NCI-H748 (cell line): ENCODE measurements at regions not wholly inside any gene's neighbourhood (a gene's known extent, or its start where the extent isn't known, plus 50 kb on each side); places are given as distances from the start of the nearest gene placed in this dataset.
A peak's percentile ranks its signal among the peaks of the same experiment; 100 is the strongest.

Source experiments
- DNase-seq: peaks from one replicate; lab custom pipeline; 2025; ENCODE audit not compliant: unreplicated experiment; lab: John Stamatoyannopoulos, UW

DNA sequence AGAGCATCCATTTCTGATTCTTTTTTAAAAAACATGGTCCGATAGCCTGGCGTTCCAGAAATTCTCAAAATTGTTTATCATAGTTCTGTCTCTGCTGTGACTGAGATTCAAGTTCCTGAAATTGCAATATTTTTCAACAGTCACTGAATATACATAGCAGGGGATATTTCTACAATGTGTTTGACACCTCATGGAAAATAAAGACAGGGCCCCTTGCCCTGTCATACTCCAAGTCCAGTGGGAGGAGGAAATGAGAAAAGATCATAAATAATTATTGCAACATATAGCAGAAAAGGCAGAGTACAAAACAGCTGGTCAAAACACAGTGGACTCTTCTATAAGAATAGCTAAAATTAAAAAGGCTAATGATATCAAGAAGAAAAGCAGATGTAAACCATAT, 234.8 kb upstream of the SPTLC3 start:
- DNase-seq: no peak

DNA sequence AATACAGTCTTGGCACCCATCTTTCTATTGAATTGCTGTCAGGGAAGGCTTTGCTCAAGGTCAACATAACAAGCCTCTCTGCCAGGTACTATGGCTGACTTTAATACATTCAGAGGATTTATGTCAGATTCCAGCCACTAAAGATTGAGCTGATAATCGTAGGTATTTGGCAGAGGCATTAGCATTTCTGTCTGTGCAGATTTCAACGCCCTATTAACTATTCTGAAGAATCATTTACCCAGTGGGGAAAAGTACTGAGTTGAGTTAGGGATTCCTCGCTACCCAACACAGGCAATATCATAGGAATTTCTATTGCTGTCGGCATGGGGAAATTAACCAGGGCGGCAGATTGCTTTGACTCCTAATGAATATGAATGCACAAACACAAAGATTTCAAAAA, 233.7 kb upstream of the SPTLC3 start:
- DNase-seq: no peak

DNA sequence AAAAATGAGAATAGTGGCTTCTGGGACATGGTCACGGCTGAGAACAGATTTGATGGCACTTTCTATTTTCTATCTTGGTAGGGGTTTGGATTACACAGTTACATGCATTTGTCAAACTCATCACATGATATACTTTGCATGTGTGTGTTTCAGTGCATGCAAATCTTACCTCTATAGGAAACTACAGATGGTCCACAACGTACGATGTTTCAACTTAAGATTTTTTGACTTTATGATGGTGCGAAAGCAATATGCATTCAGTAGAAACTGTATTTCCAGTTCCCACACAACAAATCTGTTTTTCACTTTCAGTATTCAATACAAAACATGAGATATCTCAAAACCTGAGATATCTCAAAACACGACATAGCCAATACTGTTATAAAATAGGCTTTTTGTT, 231.8 kb upstream of the SPTLC3 start:
- no peak for DNase-seq

DNA sequence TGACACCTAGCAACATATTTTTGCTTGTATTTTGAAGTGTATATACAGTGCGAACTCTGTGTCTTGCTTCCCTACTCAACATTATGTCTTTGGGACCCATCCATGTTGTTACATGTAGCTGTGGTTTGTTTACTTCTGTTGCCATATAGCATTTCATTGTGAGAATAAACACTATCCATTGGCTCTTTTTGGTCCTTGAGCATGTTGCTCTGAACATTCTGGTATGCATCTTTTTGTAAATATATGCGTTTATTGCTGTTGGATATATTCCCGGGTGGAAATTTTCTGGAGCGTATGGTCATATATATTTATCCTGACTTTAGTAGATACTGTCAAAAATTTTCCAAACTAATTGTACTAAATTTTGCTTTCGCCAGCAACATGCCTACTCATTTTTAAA, 222.5 kb upstream of the SPTLC3 start:
- DNase-seq: no peak

DNA sequence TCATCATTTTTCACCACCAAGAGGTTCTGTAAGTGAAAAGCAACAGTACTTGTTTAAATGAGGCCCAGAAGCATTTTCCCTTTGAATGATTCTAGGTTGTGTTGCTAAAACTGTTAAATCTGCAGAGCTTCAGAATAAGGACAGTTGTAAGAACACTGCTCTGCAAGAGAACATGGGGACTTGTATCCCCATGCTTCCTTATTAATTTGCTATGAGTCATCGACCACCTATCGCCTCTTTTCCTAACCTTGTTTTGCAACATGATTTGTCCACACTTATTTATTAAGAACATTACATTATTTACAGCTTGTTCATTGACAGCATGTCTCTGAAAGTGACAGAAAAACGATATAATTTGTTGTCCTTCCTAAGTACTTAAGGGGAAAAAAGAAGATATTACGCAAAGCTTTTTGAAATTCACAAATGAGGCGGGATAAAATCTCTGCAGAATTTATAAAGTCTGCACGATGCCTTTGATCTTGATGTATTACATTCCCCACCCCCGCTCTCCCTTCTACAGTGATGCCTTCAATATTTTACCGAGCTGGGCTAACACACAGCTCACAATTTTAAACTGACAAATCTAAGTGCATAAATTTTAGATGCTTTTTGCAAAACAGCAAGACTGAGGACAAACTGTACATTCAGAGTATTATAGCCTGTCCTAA, 220.0 kb upstream of the SPTLC3 start:
- DNase-seq: no peak

DNA sequence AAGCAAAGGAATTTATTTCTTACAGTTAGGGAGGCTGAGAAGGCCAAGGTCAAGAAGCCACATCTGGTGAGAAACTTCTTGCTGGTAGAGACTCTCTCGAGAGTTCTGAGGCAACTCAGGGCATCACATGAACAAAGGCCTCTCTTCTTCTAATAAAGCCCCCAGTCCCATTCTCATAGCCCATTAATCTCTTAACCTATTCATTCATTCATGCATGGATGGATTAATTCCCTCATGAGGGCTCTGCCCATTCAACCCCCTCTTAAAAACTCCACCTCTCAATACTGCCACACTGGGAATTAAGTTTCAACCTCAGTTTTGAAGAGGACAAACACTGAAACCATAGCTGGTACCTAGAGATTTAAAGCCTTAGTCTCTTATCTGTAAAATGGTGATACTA, 217.9 kb upstream of the SPTLC3 start:
- DNase-seq: no peak

DNA sequence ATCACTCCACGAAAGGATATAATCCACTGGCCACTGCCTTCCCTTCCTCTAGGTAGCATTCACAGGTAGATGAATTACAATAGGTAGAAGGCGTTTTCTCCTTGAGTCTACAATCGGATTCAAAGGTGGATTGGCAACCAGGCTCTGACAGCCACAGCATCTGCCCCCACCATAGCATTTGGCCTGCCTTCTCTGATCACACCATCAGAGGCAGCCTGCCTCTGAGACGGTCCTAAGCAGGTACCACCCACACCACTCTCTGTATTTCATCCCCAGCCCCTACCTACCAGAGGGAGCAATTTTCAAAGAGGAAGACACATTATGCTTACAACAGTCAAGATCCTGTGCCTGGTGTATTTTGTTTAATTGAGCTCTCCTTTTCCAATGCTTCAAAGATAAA, 210.5 kb upstream of the SPTLC3 start:
- DNase-seq: no peak

DNA sequence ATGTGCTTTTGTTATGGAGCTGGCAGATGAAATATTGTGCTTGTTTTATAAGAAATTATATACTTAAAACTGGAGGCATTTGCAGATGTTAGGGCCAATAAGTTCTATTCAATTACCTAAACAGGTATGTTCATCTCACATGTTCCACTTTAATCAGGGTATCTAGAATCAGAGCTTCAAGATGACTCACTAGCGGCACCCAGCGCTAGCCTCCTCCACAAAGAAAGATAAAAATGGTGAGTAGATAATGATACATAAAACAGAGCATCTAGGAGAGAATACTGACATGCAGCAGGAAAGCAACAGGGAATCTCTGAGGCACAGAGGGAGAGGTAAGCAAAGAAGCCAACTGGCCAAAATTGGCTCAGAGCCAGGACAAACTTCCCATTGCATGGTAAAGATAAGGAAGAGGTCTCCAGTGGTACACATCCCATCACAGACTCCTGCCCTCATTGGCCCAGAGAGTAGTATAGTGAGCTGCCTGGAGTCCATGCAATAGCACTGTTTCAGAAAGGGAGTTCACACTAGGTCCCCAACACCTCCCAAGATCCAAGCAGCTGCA, 200.7 kb upstream of the SPTLC3 start:
- no peak for DNase-seq

DNA sequence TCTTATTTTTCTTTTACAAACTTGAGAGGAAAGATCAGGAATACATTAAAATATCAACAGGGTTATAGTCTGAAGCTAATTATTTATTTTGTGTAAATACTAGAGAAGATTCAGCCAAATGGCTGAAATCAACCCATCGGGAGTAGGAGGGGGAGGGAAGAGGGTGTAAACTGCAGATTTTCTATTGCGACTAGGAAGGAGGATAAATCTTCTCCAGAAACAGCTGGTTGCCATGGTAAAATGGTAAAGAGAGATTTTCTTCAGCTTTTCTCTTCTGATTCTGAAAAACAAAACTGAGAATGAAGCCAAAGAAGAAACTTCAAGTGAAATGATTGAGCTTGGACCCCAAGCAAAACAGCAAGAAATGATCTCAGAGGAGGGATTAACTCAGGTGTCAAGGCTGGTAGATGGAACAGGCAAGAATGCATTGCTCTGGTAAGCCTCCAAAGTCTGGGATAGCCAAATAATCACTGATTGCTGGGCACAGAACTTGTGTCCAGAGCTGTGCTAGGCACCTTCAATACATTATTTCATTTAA, 193.5 kb upstream of the SPTLC3 start:
- DNase-seq: no peak

DNA sequence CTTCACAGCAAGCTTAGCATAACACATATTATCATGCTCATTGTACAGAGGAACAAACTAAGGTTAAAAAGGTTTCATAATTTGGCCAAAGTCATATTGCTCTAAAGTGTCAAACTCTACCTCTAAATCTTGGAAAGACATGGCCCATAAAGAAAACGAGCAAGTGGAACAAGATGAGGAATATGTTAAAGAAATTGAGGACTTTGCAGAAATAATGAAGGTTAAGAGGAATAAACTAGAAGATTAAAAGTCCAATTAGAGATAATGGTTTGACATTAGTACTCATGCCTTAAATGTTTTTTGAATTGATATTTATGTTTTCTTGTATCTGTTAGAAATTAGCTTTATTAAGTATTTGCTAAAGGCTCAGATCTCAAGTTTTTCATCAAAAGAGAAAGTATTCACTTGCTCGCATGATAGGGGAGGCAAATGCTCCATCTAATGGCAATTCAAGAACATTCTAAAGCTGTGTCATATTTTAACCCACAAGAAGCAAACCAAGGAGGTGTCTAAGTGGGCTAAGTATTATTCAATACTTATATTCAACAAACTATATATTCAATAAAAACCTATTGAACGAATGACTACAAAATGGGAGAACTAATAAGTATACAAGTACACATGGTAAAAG, 192.9 kb upstream of the SPTLC3 start:
- DNase-seq: no peak

DNA sequence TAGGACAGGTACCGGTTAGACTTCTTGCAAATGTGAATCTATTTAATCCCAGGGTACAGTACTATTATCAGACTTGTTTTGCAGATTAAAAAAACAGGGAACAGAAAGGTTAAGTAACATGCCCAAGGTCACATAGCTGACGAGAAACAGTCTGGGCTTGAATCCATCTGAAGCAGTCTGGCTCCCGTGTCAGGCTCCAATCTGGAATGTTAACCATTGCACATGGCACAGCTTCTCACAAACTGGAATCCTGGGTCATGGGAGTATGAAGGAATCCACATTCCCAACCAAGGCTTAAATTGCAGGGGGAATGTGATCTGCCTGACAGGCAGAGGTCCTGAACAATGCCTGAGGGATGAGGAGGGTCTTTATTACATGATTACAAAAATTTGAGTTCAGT, 187.5 kb upstream of the SPTLC3 start:
- no peak for DNase-seq

DNA sequence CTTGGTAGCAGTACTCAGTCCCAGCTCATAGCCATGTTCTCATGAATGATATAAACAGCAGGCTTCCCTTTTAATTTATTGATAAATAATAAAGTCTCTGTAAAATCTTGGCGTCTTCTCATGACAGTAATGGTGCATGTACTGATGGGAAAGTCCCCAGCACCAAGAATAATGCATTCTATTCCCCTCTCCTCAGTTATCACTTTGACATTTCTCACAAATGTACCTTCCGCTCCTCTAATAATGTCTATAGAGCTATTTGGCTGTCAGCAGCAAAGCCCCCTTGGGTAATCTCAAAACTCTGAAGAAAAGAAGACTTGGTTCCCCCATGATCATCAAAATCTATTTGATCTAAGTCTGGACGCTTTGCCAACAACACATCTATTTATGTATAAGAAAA, 185.0 kb upstream of the SPTLC3 start:
- no peak for DNase-seq

DNA sequence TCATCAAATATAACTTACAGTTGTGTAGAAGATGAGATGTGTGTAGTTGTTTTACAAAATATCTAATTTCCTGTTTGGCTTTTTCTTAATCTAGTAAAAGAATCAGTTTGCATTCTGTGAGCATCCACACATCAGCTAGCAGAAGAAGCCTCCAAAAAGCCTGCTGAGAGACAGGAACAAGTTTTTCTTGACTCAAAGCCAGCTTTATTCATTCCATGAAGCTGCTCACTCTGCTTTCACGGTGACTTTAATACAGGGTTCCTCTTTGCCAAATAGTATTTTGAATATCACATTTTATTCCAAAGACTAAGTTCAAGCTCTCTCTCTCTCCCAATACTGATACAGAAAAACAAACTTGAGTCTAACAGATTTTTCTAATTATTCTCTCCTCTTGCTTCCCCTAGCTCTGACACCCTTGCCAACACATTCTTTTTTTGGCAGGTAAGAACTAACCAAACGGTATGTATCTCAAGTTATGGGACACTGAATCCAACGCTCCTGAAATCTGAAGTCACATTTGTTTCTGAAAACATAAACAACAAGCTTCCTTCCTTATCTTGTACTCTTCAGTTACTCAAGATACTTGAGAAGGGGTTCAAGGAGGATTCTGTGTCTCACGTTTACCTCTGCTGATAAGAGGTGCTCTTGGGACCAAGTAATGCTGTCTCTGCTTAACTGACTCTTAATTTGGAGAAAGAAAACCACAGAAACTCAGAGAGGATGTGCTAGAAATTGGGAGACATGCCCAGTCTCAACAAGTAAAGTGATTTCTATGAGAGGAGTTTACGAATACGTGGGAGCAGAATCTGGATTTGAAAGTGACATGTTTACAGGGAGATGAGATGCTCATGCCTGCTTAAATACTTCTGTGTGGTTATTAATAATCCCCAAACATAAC, 184.2 kb upstream of the SPTLC3 start:
- no peak for DNase-seq

DNA sequence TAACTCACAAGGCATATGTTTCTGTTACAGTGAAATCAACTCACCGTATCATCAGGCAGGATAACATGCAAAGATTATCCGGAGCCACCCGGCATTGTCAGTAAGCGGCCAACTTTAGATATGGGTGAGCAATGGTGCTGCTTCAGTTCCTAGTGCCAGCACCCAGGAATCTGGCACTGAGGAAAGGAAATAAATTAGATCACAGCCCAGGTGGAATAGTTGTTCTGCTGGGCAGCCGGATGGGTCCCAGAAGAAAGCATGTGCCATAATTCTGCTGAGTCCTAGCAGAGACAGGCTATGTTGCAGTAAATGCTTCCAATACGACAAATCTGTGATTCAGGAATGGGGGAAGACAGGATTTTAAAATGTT, 183.6 kb upstream of the SPTLC3 start:
- DNase-seq: no peak

DNA sequence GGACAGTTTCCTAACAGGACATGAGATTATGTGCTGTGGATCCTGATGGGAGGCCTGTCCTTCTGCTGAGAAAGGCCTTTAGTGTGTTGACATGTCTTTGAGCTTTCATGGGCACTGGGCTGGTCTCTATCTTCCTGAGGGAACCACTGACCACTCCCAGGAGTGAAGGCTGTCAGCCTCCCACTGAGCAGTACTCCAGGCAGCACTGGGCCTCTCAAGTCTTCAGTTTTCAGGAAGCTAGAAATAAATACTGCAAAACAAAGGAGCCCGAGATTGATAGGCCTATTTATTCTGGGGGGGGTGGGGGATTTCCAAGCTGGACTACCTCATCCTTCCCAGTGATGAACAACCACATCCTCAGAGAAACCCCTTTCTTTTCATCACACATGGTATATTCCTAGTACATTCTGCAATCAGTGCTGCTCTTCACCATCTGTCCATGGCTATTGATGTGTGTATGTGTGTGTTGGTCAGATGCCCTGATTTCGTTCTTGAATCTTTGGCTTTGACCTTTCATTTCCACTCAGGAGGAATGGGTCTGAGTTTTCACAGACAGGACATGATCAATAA, 180.9 kb upstream of the SPTLC3 start:
- peak; percentile 53 for DNase-seq

DNA sequence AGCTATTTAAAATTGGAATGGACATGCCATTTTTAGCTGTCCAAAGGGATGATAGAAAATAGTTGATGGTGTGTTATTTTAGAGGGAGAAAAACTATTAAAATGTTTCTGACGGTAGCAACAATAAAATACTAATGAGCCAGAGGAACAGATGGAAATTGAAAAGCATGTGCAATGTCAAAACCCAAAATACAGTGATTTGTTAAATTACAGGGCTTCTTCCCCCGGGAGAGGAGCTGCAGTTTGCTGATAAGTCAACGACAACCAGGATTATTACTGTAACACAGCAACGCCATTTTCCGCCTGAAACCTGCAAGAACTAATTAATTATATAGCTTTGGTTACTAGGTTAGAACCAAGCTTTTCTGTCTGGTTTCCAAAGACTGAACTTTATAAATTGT, 179.6 kb upstream of the SPTLC3 start:
- DNase-seq: no peak

DNA sequence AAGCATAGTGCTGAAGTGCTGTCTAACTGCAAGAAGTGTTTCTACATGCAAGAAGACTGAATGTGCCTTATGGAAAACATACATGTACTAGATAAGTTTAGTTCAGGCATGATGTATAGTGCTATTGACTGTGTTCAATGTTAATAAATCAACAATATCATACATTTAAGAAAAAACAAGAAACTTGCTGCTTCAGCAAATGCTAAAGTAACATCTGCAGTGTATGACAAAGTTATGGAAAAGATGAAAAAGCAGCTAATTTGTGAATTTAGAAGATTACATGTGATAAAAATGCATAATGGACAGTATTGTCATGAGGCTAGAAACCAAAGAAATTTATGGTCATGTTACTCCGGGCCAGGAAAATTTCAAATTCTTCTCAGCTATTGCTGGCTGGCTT, 174.9 kb upstream of the SPTLC3 start:
- DNase-seq: no peak

DNA sequence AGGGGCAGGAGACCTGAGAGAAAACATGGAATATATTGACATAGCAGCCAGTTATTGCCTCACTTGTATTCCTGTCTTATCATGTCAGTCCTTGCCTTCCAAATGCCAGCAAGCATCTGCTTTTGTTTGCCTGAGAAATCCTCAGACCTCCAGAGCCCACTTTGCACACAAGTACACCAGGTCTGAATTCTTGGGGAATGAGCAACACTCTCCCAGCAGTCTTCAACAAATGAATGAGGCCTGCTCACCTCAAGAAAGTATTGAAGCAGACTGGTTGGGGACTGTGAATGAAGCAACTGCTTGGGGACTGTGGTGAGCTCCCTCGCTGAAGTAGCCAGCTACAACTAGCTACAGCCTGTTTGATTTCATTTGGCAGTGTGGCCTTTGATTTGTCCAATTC, 172.8 kb upstream of the SPTLC3 start:
- DNase-seq: no peak

DNA sequence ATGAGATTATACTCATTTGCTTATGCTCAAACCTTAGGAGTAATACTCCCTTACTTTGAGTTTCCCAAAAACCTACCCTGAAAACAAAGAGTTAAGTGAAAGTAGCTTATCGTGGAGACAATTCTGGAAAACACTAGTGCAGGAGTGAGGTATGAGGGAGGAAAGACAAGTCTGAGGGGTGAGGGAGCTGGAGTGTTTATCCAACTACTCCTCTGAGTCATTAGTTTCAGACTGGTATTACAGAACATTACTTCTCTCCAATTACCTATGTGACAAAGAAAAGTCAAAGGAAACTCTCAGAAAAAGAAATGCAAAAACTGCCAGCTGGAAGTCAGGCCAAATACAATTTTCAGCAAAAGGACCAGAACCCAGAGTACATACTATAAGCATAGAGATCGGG, 171.1 kb upstream of the SPTLC3 start:
- no peak for DNase-seq

DNA sequence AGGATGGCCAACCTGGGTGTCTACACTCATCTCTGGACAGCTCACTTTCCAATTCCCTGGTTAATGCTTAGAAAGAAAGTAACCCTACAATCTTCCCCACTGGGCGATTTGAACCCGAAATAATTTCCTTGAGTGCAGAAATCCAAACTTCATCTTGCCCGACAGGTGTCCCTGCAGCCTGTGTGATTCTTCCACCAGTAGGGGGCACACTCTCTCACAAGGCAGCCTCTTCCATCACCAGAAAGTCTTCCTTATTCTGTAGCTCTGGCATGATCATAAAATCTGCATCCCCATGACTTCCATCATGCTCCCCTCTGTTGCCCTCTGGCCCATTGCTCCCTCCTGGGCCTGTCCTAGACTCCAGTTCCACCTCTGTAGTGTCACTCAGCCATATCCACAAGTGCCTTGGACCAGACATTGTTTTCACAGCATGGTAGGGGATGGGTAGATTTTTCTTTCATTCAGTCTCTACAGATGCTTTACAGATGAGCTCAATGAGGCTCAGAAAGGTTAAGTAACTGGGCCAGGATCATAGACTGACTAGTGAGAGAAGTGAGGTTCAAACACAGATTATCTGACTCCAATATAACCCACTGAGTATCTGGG, 170.4 kb upstream of the SPTLC3 start:
- no peak for DNase-seq

DNA sequence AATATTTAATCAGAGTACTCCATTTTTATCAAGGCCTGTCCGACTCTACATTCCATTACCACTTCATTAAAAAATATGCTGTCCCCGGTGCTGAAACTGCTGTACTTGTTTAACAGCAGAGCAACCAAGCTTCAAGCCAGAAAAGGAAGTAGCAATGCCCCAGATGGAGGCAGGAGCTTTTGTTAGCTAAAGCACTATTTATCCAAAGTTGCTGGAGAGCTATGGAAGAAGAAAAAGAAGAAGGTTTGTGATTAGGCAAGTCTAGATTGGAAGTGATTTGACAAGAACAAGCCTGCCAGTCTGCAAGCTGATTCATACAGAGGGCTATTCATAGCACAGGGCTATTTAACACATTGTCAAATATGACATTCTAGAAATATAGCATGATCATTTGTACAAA, 160.9 kb upstream of the SPTLC3 start:
- no peak for DNase-seq
